ENCODE measurements at regions not wholly inside any gene's neighbourhood (a gene's known extent, or its start where the extent isn't known, plus 50 kb on each side); places are given as distances from the start of the nearest gene placed in this dataset.

- no peak for TF ChIP-seq POLR2A (IDR thresholded peaks at IDR 0.05)
- no peak for TF ChIP-seq CTCF (IDR thresholded peaks at IDR 0.05)
- H3K4me1 ChIP-seq: no peaks in the 10 kb centered on the region
- no peaks in the 10 kb centered on the region for H3K9me3 ChIP-seq
- intact Hi-C loops (cut with DNase I): no loop called here
- H3K27me3 ChIP-seq: no peaks in the 10 kb centered on the region
- no peak overlapping the region for H3K4me3 ChIP-seq (replicated peaks in 1 of 3)
- H3K36me3 ChIP-seq: no peaks in the 10 kb centered on the region
- WGBS, 2 donors: 70 to 79% methylated on average over 4 of the region's 4 CpGs
- H3K27ac ChIP-seq: no peak overlapping the region
- no peak for DNase-seq
Measured at GRCh38 chr3:110910346-110910955, 161.2 kb upstream of the NECTIN3 start.

- no peaks in the 10 kb centered on the region for H3K36me3 ChIP-seq
- intact Hi-C loops (cut with DNase I): no loop called here
- no peaks in the 10 kb centered on the region for H3K27me3 ChIP-seq
- 72 to 76% methylated on average over 4 of the region's 4 CpGs for WGBS, 2 donors
- H3K27ac ChIP-seq: no peak overlapping the region
- TF ChIP-seq POLR2A (IDR thresholded peaks at IDR 0.05) (no peak), CTCF (IDR thresholded peaks at IDR 0.05) (no peak)
- H3K9me3 ChIP-seq: no peaks in the 10 kb centered on the region
- H3K4me3 ChIP-seq (replicated peaks in 1 of 3): no peak overlapping the region
- no peak for DNase-seq
- H3K4me1 ChIP-seq: peaks cover 0 to 5% of the 10 kb centered on the region in 2 donors
Measured at GRCh38 chr3:110918963-110919362, 152.7 kb upstream of the NECTIN3 start.

GRCh38 chr3:110925798-110926197, 145.8 kb upstream of the NECTIN3 start:
- no peak for TF ChIP-seq CTCF (IDR thresholded peaks at IDR 0.05)
- TF ChIP-seq POLR2A (IDR thresholded peaks at IDR 0.05): no peak
- Histone ChIP-seq H3K36me3 (no peaks in the 10 kb centered on the region), H3K27me3 (no peaks in the 10 kb centered on the region), H3K4me3 (replicated peaks in 1 of 3) (no peak overlapping the region), H3K27ac (no peak overlapping the region), H3K4me1 (no peaks in the 10 kb centered on the region), H3K9me3 (no peaks in the 10 kb centered on the region)
- 84 to 87% methylated on average over 4 of the region's 4 CpGs for WGBS, 2 donors
- intact Hi-C loops (cut with DNase I): no loop called here
- no peak for DNase-seq

- Histone ChIP-seq H3K4me1 (no peaks in the 10 kb centered on the region), H3K27ac (no peak overlapping the region), H3K4me3 (replicated peaks in 1 of 3) (no peak overlapping the region), H3K9me3 (no peaks in the 10 kb centered on the region), H3K27me3 (no peaks in the 10 kb centered on the region), H3K36me3 (no peaks in the 10 kb centered on the region)
- 86% methylated on average over 1 of the region's 1 CpG for WGBS, 2 donors
- no peak for DNase-seq
- intact Hi-C loops (cut with DNase I): no loop called here
- TF ChIP-seq CTCF (IDR thresholded peaks at IDR 0.05) (no peak), POLR2A (IDR thresholded peaks at IDR 0.05) (no peak)
Measured at GRCh38 chr3:110928016-110928662, 143.5 kb upstream of the NECTIN3 start.

- Histone ChIP-seq H3K9me3 (no peaks in the 10 kb centered on the region), H3K36me3 (no peaks in the 10 kb centered on the region), H3K27ac (no peak overlapping the region), H3K4me3 (replicated peaks in 1 of 3) (no peak overlapping the region), H3K4me1 (no peaks in the 10 kb centered on the region), H3K27me3 (no peaks in the 10 kb centered on the region)
- intact Hi-C loops (cut with DNase I): no loop called here
- TF ChIP-seq POLR2A (IDR thresholded peaks at IDR 0.05): no peak
- no peak for TF ChIP-seq CTCF (IDR thresholded peaks at IDR 0.05)
- DNase-seq: no peak
Measured at GRCh38 chr3:110929816-110930215, 141.8 kb upstream of the NECTIN3 start.
